GM21576 (cell line): ENCODE measurements at regions not wholly inside any gene's neighbourhood (a gene's known extent, or its start where the extent isn't known, plus 50 kb on each side); places are given as distances from the start of the nearest gene placed in this dataset.

Experiments
- ATAC-seq: cut with Tn5 transposase; IDR thresholded peaks from one replicate; pipeline ENCODE4 v1.9.1; 2021; ENCODE audit warnings: mild to moderate bottlenecking, moderate library complexity; ENCODE audit not compliant: unreplicated experiment

- ATAC-seq, result peak; percentile 73
Measured at GRCh38 chr2:195021711-195022507, 635.1 kb upstream of the SLC39A10 start.

- no peak for ATAC-seq
Measured at GRCh38 chr2:195018462-195018861, 638.6 kb upstream of the SLC39A10 start.

GRCh38 chr2:195017890-195018289, 639.1 kb upstream of the SLC39A10 start:
- no peak for ATAC-seq

GRCh38 chr2:195016841-195017240, 640.2 kb upstream of the SLC39A10 start:
- no peak for ATAC-seq

- no peak for ATAC-seq
Measured at GRCh38 chr2:195009202-195009601, 647.8 kb upstream of the SLC39A10 start.

GRCh38 chr2:195006856-195007255, 650.2 kb upstream of the SLC39A10 start:
- ATAC-seq, result no peak

GRCh38 chr2:195003881-195004471, 653.0 kb upstream of the SLC39A10 start:
- ATAC-seq, result no peak

- ATAC-seq, result no peak
Measured at GRCh38 chr2:195001924-195002323, 655.1 kb upstream of the SLC39A10 start.

GRCh38 chr2:194999771-195000170, 657.3 kb upstream of the SLC39A10 start:
- no peak for ATAC-seq

GRCh38 chr2:194992648-194993047, 664.4 kb upstream of the SLC39A10 start:
- no peak for ATAC-seq

GRCh38 chr2:194985258-194985657, 671.8 kb upstream of the SLC39A10 start:
- ATAC-seq, result no peak

GRCh38 chr2:194962254-194962653, 694.8 kb upstream of the SLC39A10 start:
- ATAC-seq, result no peak

GRCh38 chr2:194954218-194954617, 702.8 kb upstream of the SLC39A10 start:
- no peak for ATAC-seq

GRCh38 chr2:194946826-194947225, 710.2 kb upstream of the SLC39A10 start:
- ATAC-seq, result no peak

GRCh38 chr2:194938066-194938465, 719.0 kb upstream of the SLC39A10 start:
- no peak for ATAC-seq

GRCh38 chr2:194927489-194927888, 729.5 kb upstream of the SLC39A10 start:
- ATAC-seq, result no peak

- no peak for ATAC-seq
Measured at GRCh38 chr2:194926873-194927272, 730.2 kb upstream of the SLC39A10 start.

GRCh38 chr2:194925742-194926141, 731.3 kb upstream of the SLC39A10 start:
- ATAC-seq, result no peak

GRCh38 chr2:194917519-194917918, 739.5 kb upstream of the SLC39A10 start:
- no peak for ATAC-seq

- ATAC-seq, result no peak
Measured at GRCh38 chr2:194915485-194915884, 741.5 kb upstream of the SLC39A10 start.

GRCh38 chr2:194907569-194907968, 749.5 kb upstream of the SLC39A10 start:
- ATAC-seq, result no peak

GRCh38 chr2:194896871-194897270, 760.2 kb upstream of the SLC39A10 start:
- ATAC-seq, result no peak

GRCh38 chr2:194883711-194884110, 773.3 kb upstream of the SLC39A10 start:
- ATAC-seq, result no peak
